GM19395 (cell line): ENCODE measurements at regions not wholly inside any gene's neighbourhood (a gene's known extent, or its start where the extent isn't known, plus 50 kb on each side); places are given as distances from the start of the nearest gene placed in this dataset.
A peak's percentile ranks its signal among the peaks of the same experiment; 100 is the strongest.

ENCODE experiments used
- ATAC-seq: cut with Tn5 transposase; IDR thresholded peaks from one replicate; pipeline ENCODE4 v1.9.1; 2021; ENCODE audit warnings: mild to moderate bottlenecking, moderate library complexity; ENCODE audit not compliant: unreplicated experiment

- no peak for ATAC-seq
These were observed 297.1 kb downstream of the SATB1 start for GRCh38 chr3:18127859-18128681.

- peak; percentile 98 for ATAC-seq
These were observed 297.8 kb downstream of the SATB1 start for GRCh38 chr3:18127174-18127858.

GRCh38 chr3:18126772-18127171 lies 298.4 kb downstream of the SATB1 start:
- no peak for ATAC-seq

- ATAC-seq: no peak
These were observed 300.6 kb downstream of the SATB1 start for GRCh38 chr3:18124501-18124900.

GRCh38 chr3:18122264-18122663 lies 302.9 kb downstream of the SATB1 start:
- no peak for ATAC-seq

- ATAC-seq: no peak
These were observed 304.1 kb downstream of the SATB1 start for GRCh38 chr3:18121020-18121419.

GRCh38 chr3:18119866-18120265 lies 305.3 kb downstream of the SATB1 start:
- ATAC-seq: no peak

- no peak for ATAC-seq
These were observed 310.2 kb downstream of the SATB1 start for GRCh38 chr3:18114894-18115293.

GRCh38 chr3:18113417-18113816 lies 311.7 kb downstream of the SATB1 start:
- no peak for ATAC-seq

- ATAC-seq: no peak
These were observed 312.3 kb downstream of the SATB1 start for GRCh38 chr3:18112674-18113375.

- ATAC-seq: peak; percentile 94
These were observed 313.3 kb downstream of the SATB1 start for GRCh38 chr3:18111796-18112232.

GRCh38 chr3:18103591-18103990 lies 321.5 kb downstream of the SATB1 start:
- no peak for ATAC-seq

- ATAC-seq: no peak
These were observed 325.0 kb downstream of the SATB1 start for GRCh38 chr3:18100121-18100520.

GRCh38 chr3:18099611-18100010 lies 325.5 kb downstream of the SATB1 start:
- no peak for ATAC-seq

GRCh38 chr3:18098960-18099587 lies 326.1 kb downstream of the SATB1 start:
- no peak for ATAC-seq

GRCh38 chr3:18097989-18098388 lies 327.1 kb downstream of the SATB1 start:
- ATAC-seq: no peak

GRCh38 chr3:18097473-18097872 lies 327.7 kb downstream of the SATB1 start:
- ATAC-seq: no peak

- ATAC-seq: no peak
These were observed 332.4 kb downstream of the SATB1 start for GRCh38 chr3:18092726-18093125.

GRCh38 chr3:18090377-18090776 lies 334.8 kb downstream of the SATB1 start:
- ATAC-seq: no peak

GRCh38 chr3:18087988-18088387 lies 337.2 kb downstream of the SATB1 start:
- no peak for ATAC-seq

- ATAC-seq: no peak
These were observed 338.4 kb downstream of the SATB1 start for GRCh38 chr3:18086760-18087159.
